LNCaP clone FGC (cell line): ENCODE measurements at regions not wholly inside any gene's neighbourhood (a gene's known extent, or its start where the extent isn't known, plus 50 kb on each side); places are given as distances from the start of the nearest gene placed in this dataset.

Experiments
- DNase-seq: peaks from one replicate; pipeline ENCODE4 v3.0.0-alpha.2; 2011; ENCODE audit warnings: low read depth
- H3K4me3 ChIP-seq: 2 replicates; pipeline ENCODE4 v1.5.1; 2011; ENCODE audit warnings: mild to moderate bottlenecking, low read depth, low read length, control low read depth
- TF ChIP-seq, protein P1 (sequence below): IDR thresholded peaks from 2 replicates; pipeline ENCODE4 v1.5.1; 2012; ENCODE audit warnings: mild to moderate bottlenecking; ENCODE audit not compliant: control insufficient read depth, insufficient read depth; ENCODE audit errors: extremely low read depth

DNA sequence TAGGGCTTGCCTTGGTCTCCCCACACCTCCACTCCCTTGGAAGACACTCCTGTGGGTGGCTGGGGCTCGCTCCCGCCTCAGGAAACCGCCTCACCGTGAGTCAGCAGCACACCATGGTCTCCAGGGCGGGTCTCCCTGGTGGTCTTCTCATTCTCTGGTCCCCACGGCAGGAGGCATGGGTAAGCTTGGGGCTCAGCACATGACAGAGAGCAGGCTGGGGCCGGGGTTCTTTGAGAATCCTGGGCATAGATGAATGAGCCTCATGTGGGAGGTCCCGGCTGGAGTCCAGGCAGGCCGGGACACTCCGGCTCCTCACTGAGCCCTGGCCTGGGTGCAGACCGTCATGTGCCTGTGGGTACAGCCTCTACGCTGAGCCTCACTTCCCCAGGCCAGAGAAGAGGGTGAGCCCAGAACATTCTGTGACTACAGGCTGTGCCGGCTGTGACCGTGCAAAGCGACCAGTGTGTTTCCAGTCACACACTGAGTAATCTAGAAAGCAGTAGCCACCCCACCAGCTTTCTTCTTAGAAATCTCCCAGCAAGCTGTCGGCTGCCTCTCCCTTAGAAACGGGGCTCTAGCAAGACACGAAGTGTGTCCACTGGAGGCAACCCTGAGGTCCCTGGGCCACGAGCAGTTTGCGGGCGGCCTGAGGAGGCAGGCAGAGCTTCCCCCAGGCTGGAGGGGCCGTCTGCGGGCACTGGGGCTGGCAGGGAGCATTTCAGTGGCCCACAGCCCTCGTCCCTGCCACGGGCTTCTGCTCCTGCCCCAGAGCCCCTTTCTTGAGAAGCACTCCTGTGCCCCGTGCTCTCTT lies 93.1 kb downstream of the RHOB start:
- TF ChIP-seq, protein P1, sequence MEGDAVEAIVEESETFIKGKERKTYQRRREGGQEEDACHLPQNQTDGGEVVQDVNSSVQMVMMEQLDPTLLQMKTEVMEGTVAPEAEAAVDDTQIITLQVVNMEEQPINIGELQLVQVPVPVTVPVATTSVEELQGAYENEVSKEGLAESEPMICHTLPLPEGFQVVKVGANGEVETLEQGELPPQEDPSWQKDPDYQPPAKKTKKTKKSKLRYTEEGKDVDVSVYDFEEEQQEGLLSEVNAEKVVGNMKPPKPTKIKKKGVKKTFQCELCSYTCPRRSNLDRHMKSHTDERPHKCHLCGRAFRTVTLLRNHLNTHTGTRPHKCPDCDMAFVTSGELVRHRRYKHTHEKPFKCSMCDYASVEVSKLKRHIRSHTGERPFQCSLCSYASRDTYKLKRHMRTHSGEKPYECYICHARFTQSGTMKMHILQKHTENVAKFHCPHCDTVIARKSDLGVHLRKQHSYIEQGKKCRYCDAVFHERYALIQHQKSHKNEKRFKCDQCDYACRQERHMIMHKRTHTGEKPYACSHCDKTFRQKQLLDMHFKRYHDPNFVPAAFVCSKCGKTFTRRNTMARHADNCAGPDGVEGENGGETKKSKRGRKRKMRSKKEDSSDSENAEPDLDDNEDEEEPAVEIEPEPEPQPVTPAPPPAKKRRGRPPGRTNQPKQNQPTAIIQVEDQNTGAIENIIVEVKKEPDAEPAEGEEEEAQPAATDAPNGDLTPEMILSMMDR: no peak
- no peak for DNase-seq
- no peak overlapping the region for H3K4me3 ChIP-seq

DNA sequence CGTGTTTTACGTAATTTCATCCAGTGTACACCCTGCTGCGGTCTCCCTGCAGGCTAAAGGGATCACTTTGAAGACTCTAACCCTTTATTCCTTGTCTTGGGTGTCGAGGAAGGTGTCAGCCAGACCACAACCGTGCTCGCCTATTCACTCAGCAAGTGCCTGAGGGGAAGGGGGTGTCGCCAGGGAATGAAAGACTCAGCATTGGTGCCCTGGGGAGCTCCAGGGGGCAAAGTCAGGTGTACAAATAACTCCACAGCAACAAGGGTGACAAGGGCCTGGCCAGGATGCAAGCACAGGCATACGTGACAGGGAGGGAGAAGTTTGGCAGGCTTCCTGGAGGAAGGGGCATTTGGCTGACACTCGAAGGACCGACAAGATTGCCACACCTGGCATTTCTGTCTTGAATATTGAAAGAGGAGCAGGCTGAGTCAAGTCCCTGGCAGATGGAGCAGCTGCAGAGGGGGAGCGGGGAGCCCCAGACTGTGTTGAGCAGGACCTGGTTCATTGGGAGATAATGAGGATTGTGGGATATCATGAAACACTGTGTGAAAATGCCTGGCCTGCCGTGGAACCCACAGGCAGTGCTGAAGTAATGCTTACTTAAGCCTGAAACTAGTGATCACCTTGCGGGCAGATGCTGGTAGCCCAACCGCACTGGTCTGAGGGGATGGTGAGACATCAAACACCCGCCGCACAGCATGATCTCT lies 93.9 kb downstream of the RHOB start:
- no peak for DNase-seq
- TF ChIP-seq, protein P1: no peak
- H3K4me3 ChIP-seq: no peak overlapping the region

DNA sequence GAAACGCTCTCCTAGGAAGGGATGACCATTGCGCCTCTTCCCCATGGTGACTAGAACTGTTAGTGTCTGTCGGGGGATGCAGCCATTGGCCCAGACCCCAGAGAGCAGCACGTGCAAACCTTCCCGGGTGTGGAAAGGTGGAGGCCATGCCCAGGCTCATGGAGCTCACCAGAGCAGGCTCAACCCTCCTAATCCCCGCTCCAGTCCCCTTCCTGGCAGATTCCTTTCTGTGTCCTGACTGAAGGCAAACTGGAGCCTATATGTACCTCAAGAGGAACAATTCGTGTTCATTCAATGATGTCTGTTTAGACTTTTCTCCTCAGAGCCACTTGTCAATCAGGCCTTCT lies 94.4 kb downstream of the RHOB start:
- H3K4me3 ChIP-seq: no peak overlapping the region

DNA sequence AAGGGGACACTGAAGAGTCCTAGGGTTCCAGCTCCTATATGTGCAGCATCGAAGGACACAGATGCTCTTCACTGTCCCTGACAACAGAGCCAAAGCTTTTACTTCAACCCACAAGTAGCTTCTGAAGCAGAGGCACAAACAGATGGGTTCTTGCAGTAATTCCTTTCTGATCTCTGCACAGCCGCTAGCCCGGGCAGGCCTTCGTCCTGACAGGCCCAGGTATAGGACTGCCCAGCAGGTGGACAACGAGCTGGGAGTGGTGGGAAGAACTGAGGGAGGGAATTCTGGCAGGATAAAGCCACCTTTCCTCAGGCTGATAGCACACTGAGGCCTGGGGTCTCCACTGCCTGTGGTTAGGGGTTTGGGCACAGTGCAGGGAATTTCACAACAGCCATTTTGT lies 94.8 kb downstream of the RHOB start:
- H3K4me3 ChIP-seq: no peak overlapping the region
- DNase-seq: no peak
- TF ChIP-seq, protein P1: no peak

More for the DNA sequence above, 94.4 kb downstream of the RHOB start:
- no peak for DNase-seq
- TF ChIP-seq, protein P1: no peak

DNA sequence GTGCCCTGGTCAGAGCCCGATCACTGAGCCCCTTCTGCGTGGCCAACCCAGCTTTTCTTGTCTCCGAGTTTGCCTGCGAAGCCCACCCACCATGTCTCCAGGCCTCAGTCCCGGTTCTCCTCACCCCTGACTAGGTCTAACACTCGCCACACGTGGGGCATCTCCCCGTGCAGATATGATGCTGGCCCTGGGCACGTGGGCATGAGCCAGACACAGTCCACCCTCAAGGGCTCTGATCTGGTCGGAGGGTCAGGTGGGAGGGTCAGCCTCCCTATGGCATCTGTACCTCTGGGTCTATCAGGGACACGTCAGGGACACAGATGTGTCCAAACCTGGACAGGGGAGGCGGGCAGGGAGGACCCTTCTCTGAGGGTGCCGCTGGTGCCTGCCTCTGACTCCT lies 95.4 kb downstream of the RHOB start:
- H3K4me3 ChIP-seq: no peak overlapping the region
- TF ChIP-seq, protein P1: no peak
- DNase-seq: no peak

DNA sequence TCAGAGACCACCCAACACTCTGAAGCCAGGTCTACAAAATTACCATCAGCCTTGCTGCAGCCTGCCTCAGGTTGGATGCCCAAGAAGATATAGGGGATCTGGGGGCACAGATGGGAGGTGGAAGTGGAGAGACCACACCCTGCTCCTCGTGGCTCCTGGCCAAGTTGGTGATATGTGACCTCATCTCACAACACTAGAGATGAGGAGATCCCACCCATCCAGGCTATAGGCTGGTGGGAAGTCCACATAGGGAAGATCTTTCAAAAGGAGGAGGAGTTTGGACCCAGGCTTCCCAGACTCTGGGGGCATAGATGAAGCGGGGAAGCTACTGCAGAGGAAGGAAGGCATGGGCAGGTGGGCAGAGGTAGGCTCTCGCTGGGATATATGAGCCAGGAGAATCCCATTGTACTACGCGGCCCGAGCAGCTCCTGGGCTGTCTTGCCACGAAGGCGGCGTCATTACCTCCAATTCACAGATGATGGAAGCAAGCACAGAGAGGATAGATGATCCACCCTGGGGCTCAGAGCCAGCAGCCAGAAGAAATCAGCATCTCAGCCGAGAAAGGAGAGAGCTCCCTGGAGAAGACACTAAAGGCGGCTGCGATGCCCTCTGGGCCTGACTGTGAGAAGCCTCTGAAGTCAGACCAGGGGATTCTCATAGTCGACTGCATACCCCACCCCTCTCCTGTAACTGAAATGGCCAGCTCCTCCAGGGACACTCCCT lies 96.0 kb downstream of the RHOB start:
- TF ChIP-seq, protein P1: no peak
- no peak for DNase-seq
- no peak overlapping the region for H3K4me3 ChIP-seq
